Stomach (tissue), 8 donors: ENCODE measurements at regions not wholly inside any gene's neighbourhood (a gene's known extent, or its start where the extent isn't known, plus 50 kb on each side); places are given as distances from the start of the nearest gene placed in this dataset.

ENCODE experiments used
- DNase-seq, 2 donors: peaks; one replicate each; pipeline versions ENCODE4 v3.0.0 to v3.0.0-alpha.2; 2013 to 2019
- H3K27ac ChIP-seq, 5 donors: fragments of 200-600 bp in 4 of 5; sonication (generic) in 4 of 5; one replicate each; pipeline ENCODE4 v1.5.1; 2013 to 2019; ENCODE audit warnings: mild to moderate bottlenecking in 1 of 5, moderate library complexity in 1 of 5
- H3K27me3 ChIP-seq, 3 donors: fragments of 200-600 bp; sonication (generic); one replicate each; pipeline ENCODE4 v1.5.1; 2017 to 2019; ENCODE audit warnings: mixed run types in 1 of 3
- H3K36me3 ChIP-seq, 4 donors: fragments of 200-600 bp; sonication (generic); 1 replicate in 3 of 4; 2 replicates in 1 of 4; pipeline ENCODE4 v1.5.1; 2016 to 2019
- H3K4me1 ChIP-seq, 4 donors: fragments of 200-600 bp; sonication (generic); one replicate each; pipeline ENCODE4 v1.5.1; 2016 to 2019
- H3K4me3 ChIP-seq, 4 donors: fragments of 200-600 bp; sonication (generic) in 3 of 4; one replicate each; pipeline ENCODE4 v1.5.1; 2016 to 2019; ENCODE audit warnings: mild to moderate bottlenecking in 1 of 4
- H3K9me3 ChIP-seq, 4 donors: fragments of 200-600 bp; sonication (generic); one replicate each; pipeline ENCODE4 v1.5.1; 2016 to 2019
- CTCF ChIP-seq, 7 experiments: fragments of 450-650 bp in 4 of 7; fragments of 200-600 bp in 3 of 7; sonication (generic) in 3 of 7; IDR thresholded peaks; one replicate each; pipeline ENCODE4 v1.5.1; 2016 to 2019; ENCODE audit warnings: antibody characterized with exemption in 7 of 7, control low read depth in 2 of 7, mild to moderate bottlenecking in 1 of 7
- EP300 ChIP-seq: sonication (generic); formaldehyde crosslinking; IDR thresholded peaks from one replicate; pipeline ENCODE4 v1.6.1; 2017; ENCODE audit warnings: antibody characterized with exemption
- POLR2A ChIP-seq, 4 donors: fragments of 450-650 bp; IDR thresholded peaks; one replicate each; pipeline ENCODE4 v1.6.1; 2016; ENCODE audit warnings: antibody characterized with exemption in 4 of 4, control low read depth in 2 of 4, mild to moderate bottlenecking in 1 of 4, moderate library complexity in 1 of 4
- POLR2AphosphoS5 ChIP-seq, 3 donors: sonication (generic); formaldehyde crosslinking; IDR thresholded peaks; one replicate each; pipeline ENCODE4 v1.6.1; 2016; ENCODE audit warnings: antibody characterized with exemption in 3 of 3
- WGBS, 5 donors: extraction: QIAGEN DNeasy Blood & Tissue Kit in 3 of 5; methylation state at CpG; one replicate each; pipeline versions ENCODE4 v1.1.5 to v1.1.7; 2013 to 2018; 5-methylcytosine and 5-hydroxymethylcytosine counted together
- intact Hi-C: fragments of 100-400 bp; cut with DNase I; formaldehyde crosslinking; loops from one replicate; pipeline ENCODE4 v1.15.1; 2023; ENCODE audit warnings: low total_unique reads
- donor health status: healthy with polysubstance abuse.
- donor health status: Bipolar disorder and iron deficiency.
- donor health status: healthy.

DNA sequence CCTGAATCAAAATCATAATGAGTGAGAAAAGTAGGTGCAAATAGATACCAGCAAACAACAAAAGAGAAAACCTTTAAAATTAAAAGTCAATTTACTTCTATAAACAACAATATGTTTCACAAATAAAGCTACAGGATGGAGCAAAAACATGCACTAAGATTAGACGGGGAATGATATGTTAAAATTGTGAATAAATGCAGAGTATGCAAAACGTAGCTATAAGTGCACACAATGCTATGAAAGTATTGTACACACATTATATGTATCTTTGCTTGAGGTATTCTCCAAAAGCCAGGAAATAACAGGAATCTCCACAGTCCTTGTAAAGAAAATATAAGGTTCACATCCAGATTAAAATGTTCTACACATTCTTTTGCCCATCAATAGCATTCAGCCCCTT is 523.9 kb downstream of the EFNB2 start:
- DNase-seq = no peak
- H3K9me3 ChIP-seq = no peaks in the 10 kb centered on the region
- no peaks in the 10 kb centered on the region for H3K36me3 ChIP-seq
- no peaks in the 10 kb centered on the region for H3K4me1 ChIP-seq
- TF ChIP-seq POLR2A (IDR thresholded peaks at IDR 0.05) (no peak), EP300 (no peak), CTCF (IDR thresholded peaks at IDR 0.05) (no peak), POLR2AphosphoS5 (IDR thresholded peaks at IDR 0.05) (no peak)
- intact Hi-C loops = no loop called here
- H3K27ac ChIP-seq = no peak overlapping the region
- 67 to 80% (median 72%) methylated on average over 2 of the region's 2 CpGs for WGBS, 5 donors
- H3K27me3 ChIP-seq = no peaks in the 10 kb centered on the region
- no peak overlapping the region for H3K4me3 ChIP-seq

- intact Hi-C loops = no loop called here
- Histone ChIP-seq H3K4me3 (no peak overlapping the region), H3K9me3 (no peaks in the 10 kb centered on the region), H3K27ac (no peak overlapping the region), H3K27me3 (no peaks in the 10 kb centered on the region), H3K4me1 (no peaks in the 10 kb centered on the region), H3K36me3 (no peaks in the 10 kb centered on the region)
- DNase-seq = no peak
- no peak for TF ChIP-seq CTCF (IDR thresholded peaks at IDR 0.05)
- no peak for TF ChIP-seq POLR2A (IDR thresholded peaks at IDR 0.05)
- WGBS, 5 donors = 57 to 89% (median 76%) methylated on average over 3 of the region's 3 CpGs
Observed at GRCh38 chr13:106010836-106011235, 524.6 kb downstream of the EFNB2 start.

DNA sequence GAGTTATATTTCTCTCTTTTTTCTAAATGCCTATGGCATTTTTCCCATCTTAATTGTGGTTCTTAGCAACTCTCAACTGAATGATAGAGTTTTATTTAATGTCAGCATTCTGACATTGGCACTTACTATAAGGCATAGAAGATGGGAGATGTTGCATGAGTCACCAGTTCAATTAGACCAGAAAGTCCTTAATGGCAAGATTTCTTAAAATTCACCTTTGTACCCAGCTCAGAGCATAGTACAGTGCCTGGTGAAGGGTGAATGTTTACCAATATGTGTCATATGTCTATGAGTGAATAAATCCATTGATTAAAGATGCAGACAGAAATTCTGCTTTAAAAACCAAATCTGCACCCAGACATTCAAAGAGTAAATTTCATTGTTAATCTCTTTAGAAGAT is 526.9 kb downstream of the EFNB2 start:
- TF ChIP-seq POLR2AphosphoS5 (IDR thresholded peaks at IDR 0.05) (no peak), EP300 (no peak), CTCF (IDR thresholded peaks at IDR 0.05) (no peak), POLR2A (IDR thresholded peaks at IDR 0.05) (no peak)
- Histone ChIP-seq H3K9me3 (no peaks in the 10 kb centered on the region), H3K36me3 (no peaks in the 10 kb centered on the region), H3K4me1 (peaks cover 0 to 8% (median 0%) of the 10 kb centered on the region in 4 donors), H3K4me3 (no peak overlapping the region), H3K27ac (no peak overlapping the region), H3K27me3 (no peaks in the 10 kb centered on the region)
- intact Hi-C loops = no loop called here
- no peak for DNase-seq

GRCh38 chr13:106007156-106007555 is 528.3 kb downstream of the EFNB2 start:
- intact Hi-C loops = no loop called here
- Histone ChIP-seq H3K27ac (no peak overlapping the region), H3K4me1 (peaks cover 0 to 8% (median 0%) of the 10 kb centered on the region in 4 donors), H3K27me3 (no peaks in the 10 kb centered on the region), H3K9me3 (no peaks in the 10 kb centered on the region), H3K36me3 (no peaks in the 10 kb centered on the region), H3K4me3 (no peak overlapping the region)
- 53 to 72% (median 56%) methylated on average over 2 of the region's 2 CpGs for WGBS, 5 donors
- no peak for DNase-seq
- no peak for TF ChIP-seq EP300
- TF ChIP-seq POLR2AphosphoS5 (IDR thresholded peaks at IDR 0.05) = no peak
- TF ChIP-seq CTCF (IDR thresholded peaks at IDR 0.05) = no peak
- no peak for TF ChIP-seq POLR2A (IDR thresholded peaks at IDR 0.05)
